Neuron (in vitro differentiated cells): ENCODE measurements at regions not wholly inside any gene's neighbourhood (a gene's known extent, or its start where the extent isn't known, plus 50 kb on each side); places are given as distances from the start of the nearest gene placed in this dataset.

Experiments
- H2AFZ ChIP-seq: one replicate; pipeline ENCODE4 v1.6.1; 2013; ENCODE audit warnings: low read depth, mild to moderate bottlenecking, inconsistent platforms, low read length, moderate library complexity
- H3K27me3 ChIP-seq: one replicate; pipeline ENCODE4 v1.6.1; 2013; ENCODE audit warnings: low read length; ENCODE audit not compliant: insufficient read depth
- H3K36me3 ChIP-seq: one replicate; pipeline ENCODE4 v1.6.1; 2013; ENCODE audit warnings: low read length; ENCODE audit not compliant: insufficient read depth
- H3K4me1 ChIP-seq: one replicate; pipeline ENCODE4 v1.6.1; 2013; ENCODE audit warnings: low read length; ENCODE audit not compliant: insufficient read depth
- H3K4me3 ChIP-seq: 2 replicates; pipeline ENCODE4 v1.5.1; 2013; ENCODE audit warnings: mild to moderate bottlenecking, low read length, moderate library complexity
- H3K9me3 ChIP-seq: one replicate; pipeline ENCODE4 v1.6.1; 2013; ENCODE audit warnings: low read length

DNA sequence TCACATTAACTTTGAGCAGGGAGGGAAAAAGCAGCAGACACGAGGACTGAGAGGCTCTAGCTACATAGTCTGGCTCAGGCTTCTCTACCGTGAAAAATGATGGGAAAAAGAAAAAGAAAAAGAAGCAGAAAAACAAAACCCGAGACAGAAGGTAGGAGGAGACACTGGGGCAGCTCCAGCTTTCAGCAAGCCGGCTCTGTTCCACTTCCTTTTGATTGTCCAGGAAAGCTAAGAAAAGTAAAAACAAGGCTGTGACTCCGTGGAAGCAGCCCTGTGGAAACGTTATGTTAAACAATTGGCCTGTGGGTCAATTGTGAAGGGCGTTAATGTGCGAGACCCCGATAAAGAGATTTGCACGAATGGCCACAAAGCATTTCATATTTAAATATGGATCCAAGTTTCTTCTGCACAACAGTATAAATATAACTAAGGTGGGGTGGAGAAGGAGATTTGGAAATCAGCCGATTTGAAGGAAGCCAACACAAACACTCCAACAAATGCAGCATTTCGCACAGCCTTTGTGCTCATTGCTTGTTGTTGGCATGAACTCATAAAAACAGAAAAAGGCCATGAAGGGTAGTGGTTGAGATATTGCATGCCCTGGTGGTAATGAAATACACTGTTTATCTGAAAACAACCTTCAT is 236.9 kb upstream of the JAG1 start:
- Histone ChIP-seq H2AFZ (no peak overlapping the region), H3K36me3 (no peaks in the 10 kb centered on the region), H3K27me3 (no peaks in the 10 kb centered on the region), H3K4me1 (no peaks in the 10 kb centered on the region), H3K4me3 (no peak overlapping the region), H3K9me3 (no peaks in the 10 kb centered on the region)

- no peak overlapping the region for H2AFZ ChIP-seq
- H3K4me3 ChIP-seq, result no peak overlapping the region
- no peaks in the 10 kb centered on the region for H3K36me3 ChIP-seq
- no peaks in the 10 kb centered on the region for H3K4me1 ChIP-seq
- no peaks in the 10 kb centered on the region for H3K9me3 ChIP-seq
- H3K27me3 ChIP-seq, result no peaks in the 10 kb centered on the region
Observed at GRCh38 chr20:10911298-10911697, 237.5 kb upstream of the JAG1 start.

DNA sequence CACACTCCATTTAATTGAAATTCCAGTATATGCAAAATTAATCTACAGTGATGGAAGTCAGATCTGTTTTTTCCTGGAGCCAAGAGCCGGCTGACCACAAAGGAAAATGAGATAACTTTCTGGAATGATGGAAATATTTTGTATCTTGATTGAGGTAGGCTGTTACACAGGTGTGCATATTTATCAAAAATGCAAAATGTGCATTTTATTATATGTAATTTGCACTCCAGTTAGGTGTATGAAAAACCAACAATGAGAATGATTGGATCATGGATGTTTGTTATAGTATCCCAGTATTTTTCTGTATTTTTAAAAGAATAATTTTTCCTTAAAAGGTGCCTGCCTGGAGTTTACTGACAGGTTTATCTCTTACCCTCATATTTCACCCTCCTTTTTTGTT is 242.0 kb upstream of the JAG1 start:
- Histone ChIP-seq H3K36me3 (no peaks in the 10 kb centered on the region), H3K4me1 (no peaks in the 10 kb centered on the region), H3K27me3 (no peaks in the 10 kb centered on the region), H3K4me3 (no peak overlapping the region), H3K9me3 (no peaks in the 10 kb centered on the region), H2AFZ (no peak overlapping the region)

- H3K36me3 ChIP-seq, result no peaks in the 10 kb centered on the region
- H3K27me3 ChIP-seq, result no peaks in the 10 kb centered on the region
- H3K9me3 ChIP-seq, result no peaks in the 10 kb centered on the region
- H2AFZ ChIP-seq, result no peak overlapping the region
- no peaks in the 10 kb centered on the region for H3K4me1 ChIP-seq
- no peak overlapping the region for H3K4me3 ChIP-seq
Observed at GRCh38 chr20:10916312-10916711, 242.5 kb upstream of the JAG1 start.

GRCh38 chr20:10917826-10918225 is 244.0 kb upstream of the JAG1 start:
- H3K4me1 ChIP-seq, result peaks cover 10% of the 10 kb centered on the region
- H3K4me3 ChIP-seq, result no peak overlapping the region
- H2AFZ ChIP-seq, result no peak overlapping the region
- H3K27me3 ChIP-seq, result no peaks in the 10 kb centered on the region
- no peaks in the 10 kb centered on the region for H3K36me3 ChIP-seq
- H3K9me3 ChIP-seq, result no peaks in the 10 kb centered on the region

DNA sequence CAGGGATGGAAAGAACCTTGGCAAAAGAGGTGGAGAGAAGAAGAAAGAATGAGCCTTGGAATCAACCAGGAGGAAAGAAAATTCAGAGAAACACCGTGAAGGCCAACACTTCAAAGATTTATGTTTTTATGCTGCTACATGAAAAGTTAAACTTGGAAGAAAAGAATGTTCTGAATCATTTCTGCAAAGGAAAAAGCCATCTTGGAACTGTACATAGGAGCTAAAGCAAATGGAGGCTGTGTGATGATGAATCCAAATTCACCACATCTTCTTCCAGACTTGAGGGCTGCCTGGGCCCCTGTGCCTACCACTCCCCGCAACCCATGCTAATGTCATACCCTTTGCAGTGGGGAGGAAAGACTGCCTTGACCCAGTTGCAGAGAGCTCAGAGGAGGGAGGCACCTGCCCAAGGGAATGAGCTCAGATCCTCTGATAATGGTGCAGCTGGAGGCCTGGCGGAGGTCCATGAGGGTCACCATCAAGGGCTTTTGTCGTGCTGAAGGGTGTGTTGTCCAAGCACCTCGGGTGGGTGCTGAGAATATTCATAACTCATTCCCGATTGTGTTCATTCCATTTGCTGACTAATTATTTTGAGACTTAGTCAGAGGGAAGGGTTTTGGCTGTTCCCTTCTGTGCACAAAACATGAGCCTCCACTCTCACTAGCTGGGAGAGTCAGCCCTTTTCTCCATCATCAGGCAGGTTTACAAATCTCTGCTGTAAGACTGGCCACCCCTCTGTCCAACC is 245.8 kb upstream of the JAG1 start:
- no peak overlapping the region for H3K4me3 ChIP-seq
- no peaks in the 10 kb centered on the region for H3K9me3 ChIP-seq
- H2AFZ ChIP-seq, result no peak overlapping the region
- no peaks in the 10 kb centered on the region for H3K27me3 ChIP-seq
- H3K36me3 ChIP-seq, result no peaks in the 10 kb centered on the region
- H3K4me1 ChIP-seq, result peaks cover 14% of the 10 kb centered on the region

- Histone ChIP-seq H2AFZ (no peak overlapping the region), H3K9me3 (no peaks in the 10 kb centered on the region), H3K4me1 (peaks cover 14% of the 10 kb centered on the region), H3K27me3 (no peaks in the 10 kb centered on the region), H3K4me3 (no peak overlapping the region), H3K36me3 (no peaks in the 10 kb centered on the region)
Observed at GRCh38 chr20:10920396-10920795, 246.6 kb upstream of the JAG1 start.

DNA sequence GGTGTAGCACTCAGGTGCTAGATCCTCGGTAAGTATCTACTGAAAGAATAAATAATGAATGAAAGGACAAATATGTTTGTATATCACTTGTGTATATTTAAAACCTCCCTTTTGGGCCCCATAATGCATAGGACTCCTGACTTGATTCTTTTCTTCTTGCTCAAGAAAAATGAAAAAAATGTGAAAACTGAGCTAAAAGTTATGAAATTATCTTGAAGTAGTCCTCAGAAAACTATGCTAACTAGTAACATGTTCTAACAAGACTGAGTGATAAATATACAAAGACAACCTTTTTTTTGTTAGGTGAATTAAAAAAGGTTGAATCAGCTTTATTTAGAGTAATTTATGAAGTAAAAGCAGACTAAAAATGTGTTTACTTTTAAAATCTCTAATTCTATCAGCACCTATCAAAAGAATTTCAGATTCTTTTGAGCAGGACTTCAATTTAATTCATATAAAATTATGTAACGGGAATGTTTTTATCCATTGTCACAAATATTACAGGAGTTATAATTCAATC is 247.8 kb upstream of the JAG1 start:
- Histone ChIP-seq H3K4me1 (peaks cover 14% of the 10 kb centered on the region), H3K27me3 (no peaks in the 10 kb centered on the region), H3K4me3 (no peak overlapping the region), H2AFZ (no peak overlapping the region), H3K36me3 (no peaks in the 10 kb centered on the region), H3K9me3 (no peaks in the 10 kb centered on the region)

- Histone ChIP-seq H3K27me3 (no peaks in the 10 kb centered on the region), H2AFZ (no peak overlapping the region), H3K9me3 (no peaks in the 10 kb centered on the region), H3K4me1 (peaks cover 14% of the 10 kb centered on the region), H3K36me3 (no peaks in the 10 kb centered on the region), H3K4me3 (no peak overlapping the region)
Observed at GRCh38 chr20:10922506-10922905, 248.7 kb upstream of the JAG1 start.

- Histone ChIP-seq H3K4me3 (no peak overlapping the region), H3K27me3 (no peaks in the 10 kb centered on the region), H3K4me1 (peaks cover 14% of the 10 kb centered on the region)
Observed at GRCh38 chr20:10922941-10923340, 249.1 kb upstream of the JAG1 start.

GRCh38 chr20:10924644-10925201 is 250.9 kb upstream of the JAG1 start:
- no peaks in the 10 kb centered on the region for H3K9me3 ChIP-seq
- no peak overlapping the region for H3K4me3 ChIP-seq
- H2AFZ ChIP-seq, result no peak overlapping the region
- no peaks in the 10 kb centered on the region for H3K36me3 ChIP-seq
- no peaks in the 10 kb centered on the region for H3K27me3 ChIP-seq
- peaks cover 14% of the 10 kb centered on the region for H3K4me1 ChIP-seq

More at GRCh38 chr20:10922941-10923340, 249.1 kb upstream of the JAG1 start:
- Histone ChIP-seq H2AFZ (no peak overlapping the region), H3K36me3 (no peaks in the 10 kb centered on the region), H3K9me3 (no peaks in the 10 kb centered on the region)

DNA sequence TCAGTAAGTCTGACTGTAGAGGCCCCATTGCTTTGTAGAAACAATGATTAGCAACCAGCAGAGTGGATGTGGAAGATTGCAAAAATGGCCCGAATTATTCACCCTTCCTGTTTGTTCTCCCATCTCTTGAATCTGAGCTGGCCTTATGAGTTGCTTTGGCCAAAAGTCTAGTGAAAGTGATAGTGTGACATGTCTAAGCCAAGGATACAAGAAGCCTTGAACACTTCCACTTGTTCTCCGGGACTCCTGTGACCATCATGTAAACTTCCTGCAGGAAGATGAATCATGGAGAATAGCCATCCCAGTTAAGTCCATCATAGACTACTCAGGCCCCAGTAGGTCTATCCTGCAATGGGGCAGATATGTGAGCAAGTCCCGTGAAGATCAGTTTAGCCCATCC is 252.0 kb upstream of the JAG1 start:
- peaks cover 14% of the 10 kb centered on the region for H3K4me1 ChIP-seq
- H3K9me3 ChIP-seq, result no peaks in the 10 kb centered on the region

GRCh38 chr20:10927011-10927583 is 253.3 kb upstream of the JAG1 start:
- H3K4me3 ChIP-seq, result no peak overlapping the region
- H3K27me3 ChIP-seq, result no peaks in the 10 kb centered on the region
- no peaks in the 10 kb centered on the region for H3K36me3 ChIP-seq
- H2AFZ ChIP-seq, result no peak overlapping the region
- no peaks in the 10 kb centered on the region for H3K9me3 ChIP-seq
- H3K4me1 ChIP-seq, result peaks cover 11% of the 10 kb centered on the region

More for the DNA sequence above, 252.0 kb upstream of the JAG1 start:
- Histone ChIP-seq H3K36me3 (no peaks in the 10 kb centered on the region), H3K27me3 (no peaks in the 10 kb centered on the region), H2AFZ (no peak overlapping the region), H3K4me3 (no peak overlapping the region)
